ENCODE measurements at regions not wholly inside any gene's neighbourhood (a gene's known extent, or its start where the extent isn't known, plus 50 kb on each side); places are given as distances from the start of the nearest gene placed in this dataset.

- no peak for TF ChIP-seq CTCF (IDR thresholded peaks at IDR 0.05)
- no peak for TF ChIP-seq REST (IDR thresholded peaks at IDR 0.05; ENCODE audit: insufficient read depth in 1 of 2, low read depth in 2 of 2, low read length in 1 of 2)
- no peak for TF ChIP-seq POLR2AphosphoS5 (IDR thresholded peaks at IDR 0.05; ENCODE audit: low read depth, low read length)
- no peak for TF ChIP-seq SIN3A (IDR thresholded peaks at IDR 0.05; ENCODE audit: borderline replicate concordance, insufficient read depth, low read depth, low read length)
- TF ChIP-seq TCF7L2 (IDR thresholded peaks at IDR 0.05; ENCODE audit: low read depth, low read length): no peak
These were observed 78.9 kb downstream of the NCOR2 start for GRCh38 chr12:124488520-124488919.

Measured in Panc1 (cell line).